ENCODE measurements at regions not wholly inside any gene's neighbourhood (a gene's known extent, or its start where the extent isn't known, plus 50 kb on each side); places are given as distances from the start of the nearest gene placed in this dataset.

- H3K27me3 ChIP-seq: no peaks in the 10 kb centered on the region
- H3K4me3 ChIP-seq: no peak overlapping the region
- H3K36me3 ChIP-seq: no peaks in the 10 kb centered on the region
- DNase-seq (ENCODE audit: low read depth in 1 of 2, low spot score in 1 of 2): no peak
- no peak for TF ChIP-seq CTCF (IDR thresholded peaks at IDR 0.05; ENCODE audit: low read depth, low read length)
- no peak overlapping the region for H3K27ac ChIP-seq
- no peaks in the 10 kb centered on the region for H3K4me1 ChIP-seq (ENCODE audit: low read depth)
- no peaks in the 10 kb centered on the region for H3K9me3 ChIP-seq (ENCODE audit: low read depth)
These were observed 555.6 kb upstream of the LARGE1 start for GRCh38 chr22:34475886-34476285.

GRCh38 chr22:34476762-34477161, 556.5 kb upstream of the LARGE1 start:
- H3K9me3 ChIP-seq (ENCODE audit: low read depth): no peaks in the 10 kb centered on the region
- H3K27ac ChIP-seq: no peak overlapping the region
- H3K27me3 ChIP-seq: no peaks in the 10 kb centered on the region
- no peaks in the 10 kb centered on the region for H3K4me1 ChIP-seq (ENCODE audit: low read depth)
- no peaks in the 10 kb centered on the region for H3K36me3 ChIP-seq
- no peak for TF ChIP-seq CTCF (IDR thresholded peaks at IDR 0.05; ENCODE audit: low read depth, low read length)
- no peak for DNase-seq (ENCODE audit: low read depth in 1 of 2, low spot score in 1 of 2)
- H3K4me3 ChIP-seq: no peak overlapping the region

GRCh38 chr22:34481090-34481489, 560.8 kb upstream of the LARGE1 start:
- no peak overlapping the region for H3K4me3 ChIP-seq
- DNase-seq (ENCODE audit: low read depth in 1 of 2, low spot score in 1 of 2): no peak
- H3K36me3 ChIP-seq: no peaks in the 10 kb centered on the region
- no peaks in the 10 kb centered on the region for H3K27me3 ChIP-seq
- no peaks in the 10 kb centered on the region for H3K9me3 ChIP-seq (ENCODE audit: low read depth)
- H3K27ac ChIP-seq: no peak overlapping the region
- TF ChIP-seq CTCF (IDR thresholded peaks at IDR 0.05; ENCODE audit: low read depth, low read length): no peak
- H3K4me1 ChIP-seq (ENCODE audit: low read depth): no peaks in the 10 kb centered on the region

- H3K27ac ChIP-seq: no peak overlapping the region
- H3K4me3 ChIP-seq: no peak overlapping the region
- no peak for DNase-seq (ENCODE audit: low read depth in 1 of 2, low spot score in 1 of 2)
- no peaks in the 10 kb centered on the region for H3K27me3 ChIP-seq
- no peaks in the 10 kb centered on the region for H3K4me1 ChIP-seq (ENCODE audit: low read depth)
- no peaks in the 10 kb centered on the region for H3K9me3 ChIP-seq (ENCODE audit: low read depth)
- no peak for TF ChIP-seq CTCF (IDR thresholded peaks at IDR 0.05; ENCODE audit: low read depth, low read length)
- H3K36me3 ChIP-seq: no peaks in the 10 kb centered on the region
These were observed 566.1 kb upstream of the LARGE1 start for GRCh38 chr22:34486381-34486780.

GRCh38 chr22:34489861-34490260, 569.6 kb upstream of the LARGE1 start:
- no peaks in the 10 kb centered on the region for H3K4me1 ChIP-seq (ENCODE audit: low read depth)
- TF ChIP-seq CTCF (IDR thresholded peaks at IDR 0.05; ENCODE audit: low read depth, low read length): no peak
- DNase-seq (ENCODE audit: low read depth in 1 of 2, low spot score in 1 of 2): no peak
- no peaks in the 10 kb centered on the region for H3K36me3 ChIP-seq
- no peak overlapping the region for H3K27ac ChIP-seq
- H3K9me3 ChIP-seq (ENCODE audit: low read depth): no peaks in the 10 kb centered on the region
- H3K4me3 ChIP-seq: no peak overlapping the region
- H3K27me3 ChIP-seq: no peaks in the 10 kb centered on the region

- DNase-seq (ENCODE audit: low read depth in 1 of 2, low spot score in 1 of 2): no peak
- no peaks in the 10 kb centered on the region for H3K27me3 ChIP-seq
- H3K9me3 ChIP-seq (ENCODE audit: low read depth): no peaks in the 10 kb centered on the region
- no peaks in the 10 kb centered on the region for H3K4me1 ChIP-seq (ENCODE audit: low read depth)
- no peak overlapping the region for H3K4me3 ChIP-seq
- no peak for TF ChIP-seq CTCF (IDR thresholded peaks at IDR 0.05; ENCODE audit: low read depth, low read length)
- no peaks in the 10 kb centered on the region for H3K36me3 ChIP-seq
- no peak overlapping the region for H3K27ac ChIP-seq
These were observed 570.6 kb upstream of the LARGE1 start for GRCh38 chr22:34490886-34491285.
